GM19452 (cell line): ENCODE measurements at regions not wholly inside any gene's neighbourhood (a gene's known extent, or its start where the extent isn't known, plus 50 kb on each side); places are given as distances from the start of the nearest gene placed in this dataset.
A peak's percentile ranks its signal among the peaks of the same experiment; 100 is the strongest.
"Not testable (repeated sequence)": the region's sequence is repeated elsewhere in the genome, so short reads cannot be mapped to it uniquely, and the experiment has no call there.

Experiments used
- ATAC-seq: cut with Tn5 transposase; IDR thresholded peaks from one replicate; pipeline ENCODE4 v1.9.1; 2021; ENCODE audit not compliant: unreplicated experiment

DNA sequence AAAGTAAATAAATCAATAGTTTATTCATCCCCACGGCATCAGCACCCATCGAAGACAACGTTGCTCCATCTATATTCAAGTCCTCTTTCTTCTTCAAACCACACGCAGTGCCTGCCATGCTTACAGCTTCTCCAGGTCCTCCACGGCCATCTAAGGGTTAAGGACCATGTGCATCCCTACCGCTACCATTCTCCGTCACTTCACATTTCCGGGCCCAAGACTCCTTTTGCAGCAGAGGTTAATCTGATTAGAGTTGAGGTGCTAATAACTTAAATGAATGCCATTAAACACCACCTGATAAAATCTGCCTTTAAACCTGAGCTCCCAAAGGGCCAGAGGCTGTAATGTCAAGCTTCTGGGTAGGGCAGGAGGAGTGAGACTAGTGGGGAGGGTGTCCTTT, 79.7 kb upstream of the CCND2 start:
- ATAC-seq, result no peak

- ATAC-seq, result no peak
Measured at GRCh38 chr12:4191642-4192041, 81.9 kb upstream of the CCND2 start.

DNA sequence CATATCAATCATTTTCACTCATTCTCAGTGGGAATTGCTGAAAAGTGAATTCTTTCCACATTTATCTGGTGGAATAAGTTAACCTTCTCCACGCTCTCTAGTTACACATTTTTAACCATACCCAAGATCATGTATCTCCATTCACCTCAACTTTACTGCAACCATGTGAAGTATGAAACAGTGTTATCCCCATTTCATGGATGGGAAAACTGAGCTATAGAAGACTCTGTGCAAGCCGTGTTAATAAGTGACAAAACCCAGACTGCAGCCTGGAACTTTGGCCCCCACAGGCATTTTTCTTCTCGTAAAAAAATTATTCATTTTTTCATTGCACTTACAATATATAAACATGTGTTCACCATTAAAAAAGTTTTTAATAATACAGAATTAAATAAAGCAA, 82.4 kb upstream of the CCND2 start:
- no peak for ATAC-seq

DNA sequence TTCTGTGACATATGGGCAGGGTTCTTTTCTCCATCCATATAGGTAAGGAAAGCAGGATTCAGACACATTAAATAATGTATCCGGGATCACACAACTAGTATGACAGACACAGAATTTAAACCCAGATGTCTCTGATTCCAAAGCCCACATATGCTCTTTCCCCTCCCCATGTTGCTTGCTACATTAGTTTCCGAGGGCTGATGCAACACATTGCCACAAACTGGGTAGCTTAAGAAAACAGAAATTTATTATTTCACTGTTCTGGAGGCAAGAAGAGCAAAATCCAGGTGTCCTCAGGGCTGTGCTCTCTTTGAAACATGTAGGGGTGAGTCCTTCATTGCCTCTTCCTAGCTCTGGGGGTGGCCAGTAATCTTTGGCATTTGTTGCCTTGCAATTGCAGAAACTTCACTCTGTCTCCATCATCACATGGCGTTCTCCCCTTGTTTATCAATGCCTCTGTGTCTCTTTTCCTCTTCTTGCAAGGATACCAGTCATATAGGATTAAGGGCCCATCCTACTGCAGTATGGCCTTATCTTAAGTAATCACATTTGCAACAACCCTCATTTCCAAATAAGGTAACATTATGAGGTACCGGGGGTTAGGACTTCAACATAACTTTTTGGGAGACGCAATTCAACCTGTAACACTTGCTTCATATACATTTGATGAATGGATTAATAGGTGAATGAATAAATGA, 83.0 kb upstream of the CCND2 start:
- no peak for ATAC-seq

GRCh38 chr12:4189721-4190120, 83.8 kb upstream of the CCND2 start:
- ATAC-seq, result no peak

DNA sequence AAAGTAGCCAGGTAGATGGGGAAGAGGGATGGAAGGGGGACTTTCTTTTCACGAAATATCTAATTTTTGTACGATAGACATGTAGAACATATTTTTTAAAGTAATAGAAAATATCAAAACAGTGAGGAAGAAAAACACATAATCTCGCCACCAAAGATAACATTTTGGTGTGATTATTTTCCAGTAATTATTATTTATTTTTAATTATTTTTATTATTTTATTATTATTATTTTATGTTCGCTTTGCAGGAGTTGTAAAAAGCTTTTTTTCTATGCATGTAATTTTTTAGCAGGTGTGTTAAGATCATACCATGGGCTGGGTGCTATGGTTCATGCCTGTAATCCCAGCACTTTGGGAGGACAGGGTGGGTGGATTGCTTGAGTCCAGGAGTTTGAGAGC, 85.6 kb upstream of the CCND2 start:
- ATAC-seq, result no peak

- ATAC-seq, result not testable (repeated sequence)
Measured at GRCh38 chr12:4187315-4187714, 86.2 kb upstream of the CCND2 start.

- no peak for ATAC-seq
Measured at GRCh38 chr12:4178424-4179170, 95.0 kb upstream of the CCND2 start.

GRCh38 chr12:4177262-4177661, 96.3 kb upstream of the CCND2 start:
- ATAC-seq, result no peak

DNA sequence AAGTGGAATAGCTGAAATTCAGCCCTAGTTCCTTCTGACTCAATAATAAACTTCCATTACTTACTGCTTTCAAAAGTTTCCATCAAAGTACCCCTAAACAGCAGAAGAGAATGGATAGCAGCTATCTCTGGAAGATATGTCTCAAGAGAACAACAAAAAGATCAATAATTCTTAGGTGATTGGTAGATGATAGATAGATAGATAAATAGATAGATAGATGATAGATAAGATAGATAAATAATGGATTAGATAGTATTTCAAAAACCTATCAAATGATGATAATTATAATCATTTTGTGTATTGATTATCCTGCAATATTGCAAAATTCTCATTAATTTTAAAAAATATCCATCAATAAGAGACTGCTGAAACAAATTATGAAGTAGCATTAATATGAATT, 97.4 kb upstream of the CCND2 start:
- ATAC-seq, result no peak

DNA sequence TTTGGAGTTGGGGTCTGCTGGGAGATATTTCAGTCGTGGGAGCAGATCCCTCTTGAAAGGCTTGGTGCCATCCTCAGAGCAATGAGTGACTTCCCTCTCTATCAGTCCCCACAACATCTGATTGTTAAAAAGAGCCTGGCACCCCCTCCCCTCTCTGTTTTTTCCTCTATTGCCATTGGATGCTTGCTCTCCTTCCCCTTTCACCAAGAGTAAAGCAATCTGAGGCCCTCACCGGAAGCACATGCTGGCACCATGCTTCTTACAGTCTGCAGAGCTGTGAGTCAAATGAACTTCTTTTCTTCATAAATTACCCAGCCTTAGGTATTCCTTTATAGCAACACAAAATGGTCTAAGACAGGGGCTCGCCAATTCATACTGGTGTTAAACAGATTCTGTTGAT, 99.1 kb upstream of the CCND2 start:
- ATAC-seq, result no peak

- ATAC-seq, result no peak
Measured at GRCh38 chr12:4172999-4173398, 100.6 kb upstream of the CCND2 start.

DNA sequence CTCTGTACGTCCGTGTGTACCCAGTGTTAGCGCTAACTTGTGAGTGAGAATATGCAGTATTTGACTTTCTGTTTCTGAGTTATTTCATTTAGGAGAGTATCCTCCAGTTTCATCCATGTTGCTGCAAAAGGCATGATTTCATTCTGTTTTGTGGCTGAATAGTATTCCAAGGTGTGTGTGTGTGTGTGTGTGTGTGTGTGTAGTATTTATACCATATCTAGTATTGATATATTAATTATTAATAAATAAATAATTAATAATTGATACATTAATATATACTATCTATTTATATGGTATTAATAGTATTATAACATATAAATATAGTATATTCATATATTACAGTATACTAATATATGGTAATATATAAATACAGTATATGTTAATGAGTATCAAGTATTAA, 101.8 kb upstream of the CCND2 start:
- ATAC-seq, result no peak

DNA sequence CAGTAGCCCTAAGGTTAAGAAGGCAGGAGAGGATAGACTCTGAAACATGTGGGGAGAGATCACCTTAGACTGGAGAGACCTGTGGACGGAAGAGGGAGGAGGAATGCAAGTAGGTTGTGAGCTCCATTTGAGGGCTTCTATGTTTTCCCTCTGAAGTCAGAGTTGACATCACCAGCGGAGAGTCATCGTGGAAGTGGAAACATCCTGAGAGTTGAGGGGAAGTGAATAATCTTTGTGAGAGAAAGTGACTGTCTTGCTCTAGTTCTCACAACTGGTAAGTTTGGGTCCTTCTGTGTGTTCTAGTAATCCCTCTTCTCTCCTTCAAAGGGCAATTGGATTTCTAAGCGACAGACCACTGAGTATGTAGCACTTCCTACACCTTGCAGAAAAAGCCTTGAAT, 103.6 kb upstream of the CCND2 start:
- no peak for ATAC-seq

GRCh38 chr12:4169531-4169930, 104.0 kb upstream of the CCND2 start:
- ATAC-seq, result no peak

- ATAC-seq, result no peak
Measured at GRCh38 chr12:4168036-4168435, 105.5 kb upstream of the CCND2 start.

DNA sequence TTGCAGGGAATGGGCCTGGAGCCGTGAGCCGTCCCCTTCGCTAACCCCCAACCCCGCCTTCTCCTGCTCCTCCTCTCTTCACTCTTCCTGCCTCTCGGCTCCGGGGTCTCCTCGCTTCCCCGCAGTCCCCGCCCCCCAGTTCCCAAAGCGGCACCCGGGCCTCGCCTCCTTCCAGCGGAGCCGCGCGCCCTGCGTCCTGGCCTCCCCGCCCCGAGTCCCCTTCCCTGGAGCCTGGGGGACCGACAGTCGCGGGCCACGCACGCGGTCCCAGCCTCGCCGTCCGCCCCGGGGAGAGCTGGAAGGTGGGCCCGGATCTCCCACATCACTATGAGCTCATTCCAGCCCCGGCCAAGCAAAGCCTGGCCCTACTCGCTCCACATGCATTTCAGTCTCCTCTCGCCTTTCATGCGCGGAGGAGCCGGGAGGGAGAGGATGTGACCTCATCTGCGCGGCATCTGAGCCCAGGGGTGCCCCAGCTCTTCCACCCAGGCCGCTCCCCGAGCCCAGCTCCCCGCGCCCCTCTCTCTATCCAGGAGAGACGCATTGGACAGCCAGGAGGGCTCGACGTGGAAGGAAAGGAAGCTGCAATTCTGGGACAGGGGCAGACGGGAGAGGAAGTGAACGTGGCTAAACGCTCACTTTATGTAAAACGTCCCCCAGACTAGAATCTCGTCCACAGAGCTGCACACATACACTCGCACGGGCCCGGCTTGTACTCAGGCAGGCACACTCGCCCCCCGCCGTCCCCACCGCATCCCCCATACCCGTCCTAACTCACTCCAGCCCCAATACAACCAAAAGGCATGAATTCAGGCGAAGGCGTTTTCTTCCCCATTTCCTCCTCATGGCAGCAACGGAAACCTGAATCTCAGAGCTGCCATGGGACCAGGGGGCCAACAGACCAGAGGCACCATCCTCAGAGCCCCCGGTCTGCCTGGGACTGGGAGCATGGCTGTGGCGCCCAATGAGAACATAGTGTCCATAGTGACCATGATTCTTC, 108.7 kb upstream of the CCND2 start:
- ATAC-seq, result peak; percentile 73

DNA sequence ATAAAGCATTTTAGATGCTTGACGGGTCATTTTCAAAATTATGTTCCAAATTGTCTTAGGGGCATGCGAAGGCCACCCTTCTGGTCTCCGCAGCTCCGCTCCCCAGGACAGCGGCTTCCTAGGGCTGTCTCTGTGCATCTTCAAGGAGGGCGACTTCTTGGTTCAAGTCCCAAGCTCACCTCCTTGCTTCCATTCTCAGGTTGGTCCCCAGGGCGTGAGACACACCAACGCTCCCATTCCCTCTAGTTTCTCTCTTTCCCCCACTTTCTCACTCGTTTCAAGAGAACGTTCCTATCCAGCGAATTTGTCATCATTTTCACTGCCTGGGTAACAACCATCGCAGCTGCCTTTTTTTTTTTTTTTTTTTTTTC, 109.4 kb upstream of the CCND2 start:
- ATAC-seq, result no peak

DNA sequence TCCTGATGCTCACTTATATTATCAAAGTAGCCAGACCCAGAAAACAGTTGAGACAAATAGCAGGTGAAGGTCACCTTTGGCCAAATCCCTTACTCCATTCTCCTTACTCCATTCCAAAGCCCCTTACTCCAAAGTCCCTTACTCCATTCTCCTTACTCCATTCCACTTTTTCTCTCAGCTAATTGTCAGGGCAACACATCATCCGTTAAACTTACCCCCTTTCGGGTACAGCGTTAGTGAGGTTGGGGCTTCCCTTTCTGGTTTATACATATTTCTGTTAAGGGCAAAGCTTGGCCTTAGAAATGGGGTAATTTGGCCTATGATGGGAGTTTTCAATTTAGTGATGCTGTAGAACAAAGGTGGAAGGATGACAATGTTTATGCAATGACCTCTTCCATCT, 111.8 kb upstream of the CCND2 start:
- ATAC-seq, result no peak

DNA sequence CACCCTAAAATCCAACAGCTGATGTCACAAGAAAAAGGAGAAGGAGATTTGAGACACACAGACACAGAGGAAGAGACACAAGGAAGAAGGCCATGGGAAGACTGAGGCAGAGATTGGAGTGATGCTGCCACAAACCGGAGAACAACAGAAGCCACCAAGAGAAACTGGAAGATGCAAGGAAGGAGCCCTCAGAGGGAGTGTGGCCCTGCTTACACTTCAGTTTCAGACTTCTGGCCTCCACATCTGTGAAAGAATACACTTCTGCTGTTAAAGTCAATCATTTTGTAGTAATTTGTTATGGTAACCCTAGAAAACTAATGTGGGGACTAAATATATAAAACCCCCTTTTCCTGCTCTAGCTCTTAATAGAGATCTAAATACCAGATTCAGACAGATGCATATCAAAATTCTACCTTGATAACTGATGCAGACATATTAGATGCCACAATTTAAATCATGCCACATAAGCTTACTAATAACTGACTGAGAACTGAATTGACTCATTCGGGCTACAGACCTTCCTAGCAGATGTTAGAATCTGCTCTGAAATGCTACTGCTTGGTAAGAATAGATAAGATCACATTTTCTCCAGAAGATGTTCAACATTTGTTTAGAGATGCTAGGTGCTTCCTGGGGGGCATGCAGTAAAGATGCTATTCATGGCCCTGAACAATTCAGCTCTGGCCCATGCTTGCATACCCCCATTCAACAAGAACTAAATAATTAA, 113.1 kb upstream of the CCND2 start:
- no peak for ATAC-seq

DNA sequence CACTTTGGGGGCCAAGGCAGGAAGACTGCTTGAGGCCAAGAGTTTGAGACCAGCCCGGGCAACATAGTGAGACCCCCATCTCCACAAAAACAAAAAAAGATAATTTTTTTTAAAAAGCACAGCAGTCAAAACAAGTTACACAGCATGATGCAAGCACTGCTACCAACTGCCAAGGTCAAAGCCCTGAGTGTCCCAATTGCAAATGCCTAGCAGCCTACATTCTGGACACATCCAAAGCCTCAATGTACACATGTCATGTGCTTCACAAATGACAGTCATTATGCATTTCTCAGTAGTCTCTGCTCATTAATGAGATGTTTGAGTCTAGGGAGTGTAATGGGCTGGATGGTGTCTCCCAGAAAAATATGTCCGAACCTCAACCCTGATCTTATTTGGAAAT, 113.7 kb upstream of the CCND2 start:
- no peak for ATAC-seq
